HK-2 (cell line): ENCODE measurements at regions not wholly inside any gene's neighbourhood (a gene's known extent, or its start where the extent isn't known, plus 50 kb on each side); places are given as distances from the start of the nearest gene placed in this dataset.

Experiments
- DNase-seq: peaks from one replicate; pipeline ENCODE4 v3.0.0-alpha.2; 2018; ENCODE audit not compliant: unreplicated experiment

GRCh38 chr5:30932273-30933017 lies 261.0 kb upstream of the CDH6 start:
- no peak for DNase-seq

GRCh38 chr5:30930736-30931135 lies 262.8 kb upstream of the CDH6 start:
- no peak for DNase-seq

- no peak for DNase-seq
These were observed 264.5 kb upstream of the CDH6 start for GRCh38 chr5:30928956-30929355.

- DNase-seq = no peak
These were observed 267.3 kb upstream of the CDH6 start for GRCh38 chr5:30926218-30926617.

GRCh38 chr5:30921388-30921787 lies 272.1 kb upstream of the CDH6 start:
- DNase-seq = no peak

GRCh38 chr5:30918171-30918570 lies 275.3 kb upstream of the CDH6 start:
- DNase-seq = peak; percentile 32

GRCh38 chr5:30908356-30908755 lies 285.1 kb upstream of the CDH6 start:
- no peak for DNase-seq

GRCh38 chr5:30900367-30900766 lies 293.1 kb upstream of the CDH6 start:
- no peak for DNase-seq

- no peak for DNase-seq
These were observed 298.7 kb upstream of the CDH6 start for GRCh38 chr5:30894811-30895210.

- DNase-seq = no peak
These were observed 301.8 kb upstream of the CDH6 start for GRCh38 chr5:30891660-30892059.

- no peak for DNase-seq
These were observed 303.1 kb upstream of the CDH6 start for GRCh38 chr5:30890377-30890776.

GRCh38 chr5:30880514-30880913 lies 313.0 kb upstream of the CDH6 start:
- DNase-seq = no peak

- DNase-seq = no peak
These were observed 313.6 kb upstream of the CDH6 start for GRCh38 chr5:30879887-30880286.

- DNase-seq = no peak
These were observed 314.7 kb upstream of the CDH6 start for GRCh38 chr5:30878746-30879145.

- no peak for DNase-seq
These were observed 315.2 kb upstream of the CDH6 start for GRCh38 chr5:30878296-30878695.

GRCh38 chr5:30874241-30875034 lies 319.0 kb upstream of the CDH6 start:
- no peak for DNase-seq

- DNase-seq = no peak
These were observed 322.3 kb upstream of the CDH6 start for GRCh38 chr5:30871196-30871595.

- DNase-seq = no peak
These were observed 325.8 kb upstream of the CDH6 start for GRCh38 chr5:30867711-30868110.

GRCh38 chr5:30866142-30866541 lies 327.3 kb upstream of the CDH6 start:
- DNase-seq = no peak

GRCh38 chr5:30856242-30856641 lies 337.2 kb upstream of the CDH6 start:
- DNase-seq = no peak

- no peak for DNase-seq
These were observed 340.3 kb upstream of the CDH6 start for GRCh38 chr5:30853158-30853557.

- DNase-seq = no peak
These were observed 342.6 kb upstream of the CDH6 start for GRCh38 chr5:30850866-30851265.
